ENCODE measurements at regions not wholly inside any gene's neighbourhood (a gene's known extent, or its start where the extent isn't known, plus 50 kb on each side); places are given as distances from the start of the nearest gene placed in this dataset.

- TF ChIP-seq, protein P1, sequence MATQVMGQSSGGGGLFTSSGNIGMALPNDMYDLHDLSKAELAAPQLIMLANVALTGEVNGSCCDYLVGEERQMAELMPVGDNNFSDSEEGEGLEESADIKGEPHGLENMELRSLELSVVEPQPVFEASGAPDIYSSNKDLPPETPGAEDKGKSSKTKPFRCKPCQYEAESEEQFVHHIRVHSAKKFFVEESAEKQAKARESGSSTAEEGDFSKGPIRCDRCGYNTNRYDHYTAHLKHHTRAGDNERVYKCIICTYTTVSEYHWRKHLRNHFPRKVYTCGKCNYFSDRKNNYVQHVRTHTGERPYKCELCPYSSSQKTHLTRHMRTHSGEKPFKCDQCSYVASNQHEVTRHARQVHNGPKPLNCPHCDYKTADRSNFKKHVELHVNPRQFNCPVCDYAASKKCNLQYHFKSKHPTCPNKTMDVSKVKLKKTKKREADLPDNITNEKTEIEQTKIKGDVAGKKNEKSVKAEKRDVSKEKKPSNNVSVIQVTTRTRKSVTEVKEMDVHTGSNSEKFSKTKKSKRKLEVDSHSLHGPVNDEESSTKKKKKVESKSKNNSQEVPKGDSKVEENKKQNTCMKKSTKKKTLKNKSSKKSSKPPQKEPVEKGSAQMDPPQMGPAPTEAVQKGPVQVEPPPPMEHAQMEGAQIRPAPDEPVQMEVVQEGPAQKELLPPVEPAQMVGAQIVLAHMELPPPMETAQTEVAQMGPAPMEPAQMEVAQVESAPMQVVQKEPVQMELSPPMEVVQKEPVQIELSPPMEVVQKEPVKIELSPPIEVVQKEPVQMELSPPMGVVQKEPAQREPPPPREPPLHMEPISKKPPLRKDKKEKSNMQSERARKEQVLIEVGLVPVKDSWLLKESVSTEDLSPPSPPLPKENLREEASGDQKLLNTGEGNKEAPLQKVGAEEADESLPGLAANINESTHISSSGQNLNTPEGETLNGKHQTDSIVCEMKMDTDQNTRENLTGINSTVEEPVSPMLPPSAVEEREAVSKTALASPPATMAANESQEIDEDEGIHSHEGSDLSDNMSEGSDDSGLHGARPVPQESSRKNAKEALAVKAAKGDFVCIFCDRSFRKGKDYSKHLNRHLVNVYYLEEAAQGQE (IDR thresholded peaks at IDR 0.05) = no peak
- TF ChIP-seq, protein P2, sequence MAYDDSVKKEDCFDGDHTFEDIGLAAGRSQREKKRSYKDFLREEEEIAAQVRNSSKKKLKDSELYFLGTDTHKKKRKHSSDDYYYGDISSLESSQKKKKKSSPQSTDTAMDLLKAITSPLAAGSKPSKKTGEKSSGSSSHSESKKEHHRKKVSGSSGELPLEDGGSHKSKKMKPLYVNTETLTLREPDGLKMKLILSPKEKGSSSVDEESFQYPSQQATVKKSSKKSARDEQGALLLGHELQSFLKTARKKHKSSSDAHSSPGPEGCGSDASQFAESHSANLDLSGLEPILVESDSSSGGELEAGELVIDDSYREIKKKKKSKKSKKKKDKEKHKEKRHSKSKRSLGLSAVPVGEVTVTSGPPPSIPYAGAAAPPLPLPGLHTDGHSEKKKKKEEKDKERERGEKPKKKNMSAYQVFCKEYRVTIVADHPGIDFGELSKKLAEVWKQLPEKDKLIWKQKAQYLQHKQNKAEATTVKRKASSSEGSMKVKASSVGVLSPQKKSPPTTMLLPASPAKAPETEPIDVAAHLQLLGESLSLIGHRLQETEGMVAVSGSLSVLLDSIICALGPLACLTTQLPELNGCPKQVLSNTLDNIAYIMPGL (CRISPR knock-in tag; IDR thresholded peaks at IDR 0.05; ENCODE audit: borderline replicate concordance) = no peak
- TF ChIP-seq RCOR1 (IDR thresholded peaks at IDR 0.05; ENCODE audit: low read depth, low read length) = no peak
- TF ChIP-seq, protein P3, sequence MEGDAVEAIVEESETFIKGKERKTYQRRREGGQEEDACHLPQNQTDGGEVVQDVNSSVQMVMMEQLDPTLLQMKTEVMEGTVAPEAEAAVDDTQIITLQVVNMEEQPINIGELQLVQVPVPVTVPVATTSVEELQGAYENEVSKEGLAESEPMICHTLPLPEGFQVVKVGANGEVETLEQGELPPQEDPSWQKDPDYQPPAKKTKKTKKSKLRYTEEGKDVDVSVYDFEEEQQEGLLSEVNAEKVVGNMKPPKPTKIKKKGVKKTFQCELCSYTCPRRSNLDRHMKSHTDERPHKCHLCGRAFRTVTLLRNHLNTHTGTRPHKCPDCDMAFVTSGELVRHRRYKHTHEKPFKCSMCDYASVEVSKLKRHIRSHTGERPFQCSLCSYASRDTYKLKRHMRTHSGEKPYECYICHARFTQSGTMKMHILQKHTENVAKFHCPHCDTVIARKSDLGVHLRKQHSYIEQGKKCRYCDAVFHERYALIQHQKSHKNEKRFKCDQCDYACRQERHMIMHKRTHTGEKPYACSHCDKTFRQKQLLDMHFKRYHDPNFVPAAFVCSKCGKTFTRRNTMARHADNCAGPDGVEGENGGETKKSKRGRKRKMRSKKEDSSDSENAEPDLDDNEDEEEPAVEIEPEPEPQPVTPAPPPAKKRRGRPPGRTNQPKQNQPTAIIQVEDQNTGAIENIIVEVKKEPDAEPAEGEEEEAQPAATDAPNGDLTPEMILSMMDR (IDR thresholded peaks at IDR 0.05) = no peak
- no peak for TF ChIP-seq RAD21 (conservative IDR thresholded peaks at IDR 0.05 in 1 of 2, IDR thresholded peaks at IDR 0.05 in 1 of 2)
- TF ChIP-seq BHLHE40 (IDR thresholded peaks at IDR 0.05; ENCODE audit: low read depth, low read length) = no peak
- no peak for TF ChIP-seq POLR2A (IDR thresholded peaks at IDR 0.05; ENCODE audit: low read length)
- TF ChIP-seq MAZ (IDR thresholded peaks at IDR 0.05; ENCODE audit: borderline replicate concordance, low read depth, low read length) = no peak
- no peak for TF ChIP-seq ZNF302 (CRISPR knock-in tag; IDR thresholded peaks at IDR 0.05)
Measured at GRCh38 chr5:8956659-8957058, 589.2 kb downstream of the SEMA5A start.
